Cardiac fibroblast (primary cell): ENCODE measurements at regions not wholly inside any gene's neighbourhood (a gene's known extent, or its start where the extent isn't known, plus 50 kb on each side); places are given as distances from the start of the nearest gene placed in this dataset.

Source experiments
- DNase-seq, 2 donors: peaks; one replicate each; pipeline versions ENCODE4 v3.0.0 to v3.0.0-alpha.2; 2010; ENCODE audit warnings: low read depth in 2 of 2
- H3K4me3 ChIP-seq, 2 donors: replicated peaks in 1 of 2; 1 replicate in 1 of 2; 2 replicates in 1 of 2; pipeline ENCODE4 v1.5.1; 2011; ENCODE audit warnings: low read depth in 2 of 2, low read length in 2 of 2, mild to moderate bottlenecking in 2 of 2, moderate library complexity in 1 of 2
- TF ChIP-seq, protein P1 (sequence below): IDR thresholded peaks from one replicate; pipeline ENCODE4 v1.5.1; 2011; ENCODE audit warnings: low read depth, mild to moderate bottlenecking, low read length, inconsistent platforms

DNA sequence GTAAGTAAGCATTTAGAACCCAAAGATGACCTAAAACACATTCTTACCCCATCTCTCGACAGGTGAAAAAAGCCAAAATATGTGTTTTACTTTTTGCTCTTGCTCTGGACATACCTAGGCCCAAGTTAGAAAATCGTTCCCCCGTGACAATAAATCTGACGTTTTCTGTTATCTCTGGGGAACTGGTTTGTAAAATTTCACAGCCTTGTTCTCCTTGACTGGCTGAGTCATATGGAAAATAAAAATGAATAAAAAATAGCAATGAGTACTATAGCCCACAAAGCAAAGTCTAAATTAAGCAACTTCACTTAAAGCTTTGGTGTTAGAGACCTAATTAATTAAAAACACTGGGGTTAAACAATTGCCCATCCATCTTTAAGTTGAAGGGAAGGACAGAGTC lies 286.9 kb upstream of the CLINT1 start:
- TF ChIP-seq, protein P1, sequence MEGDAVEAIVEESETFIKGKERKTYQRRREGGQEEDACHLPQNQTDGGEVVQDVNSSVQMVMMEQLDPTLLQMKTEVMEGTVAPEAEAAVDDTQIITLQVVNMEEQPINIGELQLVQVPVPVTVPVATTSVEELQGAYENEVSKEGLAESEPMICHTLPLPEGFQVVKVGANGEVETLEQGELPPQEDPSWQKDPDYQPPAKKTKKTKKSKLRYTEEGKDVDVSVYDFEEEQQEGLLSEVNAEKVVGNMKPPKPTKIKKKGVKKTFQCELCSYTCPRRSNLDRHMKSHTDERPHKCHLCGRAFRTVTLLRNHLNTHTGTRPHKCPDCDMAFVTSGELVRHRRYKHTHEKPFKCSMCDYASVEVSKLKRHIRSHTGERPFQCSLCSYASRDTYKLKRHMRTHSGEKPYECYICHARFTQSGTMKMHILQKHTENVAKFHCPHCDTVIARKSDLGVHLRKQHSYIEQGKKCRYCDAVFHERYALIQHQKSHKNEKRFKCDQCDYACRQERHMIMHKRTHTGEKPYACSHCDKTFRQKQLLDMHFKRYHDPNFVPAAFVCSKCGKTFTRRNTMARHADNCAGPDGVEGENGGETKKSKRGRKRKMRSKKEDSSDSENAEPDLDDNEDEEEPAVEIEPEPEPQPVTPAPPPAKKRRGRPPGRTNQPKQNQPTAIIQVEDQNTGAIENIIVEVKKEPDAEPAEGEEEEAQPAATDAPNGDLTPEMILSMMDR: no peak
- no peak overlapping the region for H3K4me3 ChIP-seq
- DNase-seq: no peak

DNA sequence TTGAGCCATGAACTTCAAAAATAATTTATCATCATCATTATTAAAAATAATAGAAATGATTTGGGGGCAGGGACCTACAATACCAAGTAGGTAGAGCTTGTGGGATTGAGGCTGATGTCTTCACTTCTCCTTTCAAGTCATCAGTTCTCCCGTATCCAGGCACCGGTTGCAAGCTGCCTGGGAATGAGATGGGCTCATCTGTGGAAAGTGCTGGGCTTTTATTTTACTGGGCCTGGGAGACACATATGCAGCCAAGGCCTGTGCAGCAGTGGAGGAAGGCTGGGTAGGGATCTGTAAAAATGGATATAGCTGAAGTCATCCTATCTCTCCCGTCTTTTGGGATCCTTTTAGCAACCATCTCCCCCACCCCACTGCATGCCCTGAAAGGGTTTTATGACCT lies 284.1 kb upstream of the CLINT1 start:
- no peak overlapping the region for H3K4me3 ChIP-seq
- DNase-seq: no peak
- TF ChIP-seq, protein P1: no peak

DNA sequence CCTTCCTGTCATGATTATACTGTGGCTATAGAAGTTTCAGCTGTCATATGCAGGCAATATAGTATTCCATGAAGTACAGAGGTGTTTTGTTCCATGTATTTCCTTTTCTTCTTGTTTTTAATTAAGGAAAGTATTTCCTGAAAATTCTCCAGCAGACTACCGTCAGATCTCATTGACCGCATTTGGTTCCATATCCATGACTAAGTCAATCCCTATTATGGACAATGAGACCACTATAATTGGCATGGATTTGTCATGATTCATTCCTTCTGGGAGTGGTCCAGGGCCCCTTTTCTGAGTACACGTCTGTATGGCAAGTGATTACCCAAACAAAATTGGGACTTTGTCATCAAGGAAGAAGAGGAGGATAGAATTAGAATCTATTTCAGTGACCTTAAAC lies 283.2 kb upstream of the CLINT1 start:
- no peak overlapping the region for H3K4me3 ChIP-seq
- DNase-seq: no peak
- TF ChIP-seq, protein P1: no peak

DNA sequence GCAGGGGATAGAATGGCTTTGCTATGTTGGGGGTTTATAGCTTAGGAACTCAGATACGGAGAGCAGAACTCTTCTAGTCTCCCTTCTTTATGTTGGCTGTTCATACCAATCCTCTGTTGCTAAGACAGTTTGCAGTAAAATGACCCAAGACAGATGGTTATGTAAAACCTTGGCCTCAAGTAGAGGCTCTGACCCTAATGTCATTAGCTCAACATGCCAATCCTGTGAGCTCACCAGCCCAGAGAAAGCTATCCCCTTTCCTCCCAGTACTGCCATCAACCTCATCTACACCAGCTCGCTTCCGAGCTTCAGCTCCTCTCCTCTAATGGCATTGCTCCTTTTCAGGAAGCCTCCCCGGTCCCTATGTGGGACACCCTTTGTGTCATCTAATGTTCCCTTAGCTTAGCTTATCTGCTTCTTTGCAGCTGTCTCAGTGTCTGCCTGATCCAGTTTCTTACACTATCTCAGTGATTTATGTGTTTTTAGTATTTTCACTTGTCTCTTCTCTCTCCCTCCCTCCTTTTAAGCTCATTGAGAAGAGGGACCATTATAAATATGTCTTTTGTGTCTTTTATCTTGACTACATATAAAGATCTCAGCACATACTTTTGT lies 281.3 kb upstream of the CLINT1 start:
- no peak overlapping the region for H3K4me3 ChIP-seq

DNA sequence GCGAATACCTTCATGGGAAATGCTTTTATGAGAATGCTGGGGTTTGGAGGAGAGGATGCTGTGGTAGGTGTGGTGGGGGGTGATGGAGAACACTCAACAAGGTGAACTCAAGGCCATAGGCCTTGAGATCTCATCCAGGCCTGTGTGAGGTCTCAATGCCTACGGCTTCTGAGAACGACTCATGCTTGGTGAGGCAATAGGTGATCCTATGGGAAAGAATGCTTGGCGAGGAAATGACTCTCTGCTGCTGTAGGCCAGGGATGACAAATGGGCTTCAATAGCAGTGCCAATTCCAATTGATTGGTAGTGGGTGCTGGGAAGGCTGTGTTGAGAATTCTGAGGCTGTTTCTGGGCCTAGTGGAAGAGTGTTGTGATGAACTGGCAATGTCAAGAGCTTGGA lies 280.2 kb upstream of the CLINT1 start:
- no peak overlapping the region for H3K4me3 ChIP-seq
- TF ChIP-seq, protein P1: no peak
- DNase-seq: peak in 1 of 2 donors; percentile 53

More for the DNA sequence above, 281.3 kb upstream of the CLINT1 start:
- peak; percentile 3 to 26 for DNase-seq
- TF ChIP-seq, protein P1: no peak

DNA sequence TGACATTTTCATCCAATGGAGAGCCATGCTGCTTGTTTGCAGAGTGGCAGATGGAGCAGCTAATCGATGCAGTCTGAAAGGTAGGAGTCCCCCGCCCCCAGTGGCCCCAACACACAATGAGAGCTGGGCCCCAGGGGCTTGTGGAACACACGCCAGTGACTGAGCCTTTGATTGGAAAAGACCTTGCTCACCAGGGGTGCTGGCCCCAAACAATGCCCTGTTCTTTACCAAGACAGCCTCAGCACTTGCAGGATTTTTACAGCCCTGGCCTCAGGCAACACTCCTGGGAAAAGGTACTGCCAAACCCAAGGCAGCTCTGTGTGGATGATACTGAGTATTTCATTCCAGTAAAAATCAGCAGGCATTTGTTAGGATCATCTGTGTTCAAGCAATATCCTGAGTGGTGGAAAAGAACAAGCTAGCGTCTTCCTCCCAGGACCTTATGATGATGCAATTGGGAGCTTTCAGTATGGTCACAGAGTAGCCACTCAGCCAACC lies 276.8 kb upstream of the CLINT1 start:
- TF ChIP-seq, protein P1: no peak
- no peak overlapping the region for H3K4me3 ChIP-seq
- DNase-seq: no peak

DNA sequence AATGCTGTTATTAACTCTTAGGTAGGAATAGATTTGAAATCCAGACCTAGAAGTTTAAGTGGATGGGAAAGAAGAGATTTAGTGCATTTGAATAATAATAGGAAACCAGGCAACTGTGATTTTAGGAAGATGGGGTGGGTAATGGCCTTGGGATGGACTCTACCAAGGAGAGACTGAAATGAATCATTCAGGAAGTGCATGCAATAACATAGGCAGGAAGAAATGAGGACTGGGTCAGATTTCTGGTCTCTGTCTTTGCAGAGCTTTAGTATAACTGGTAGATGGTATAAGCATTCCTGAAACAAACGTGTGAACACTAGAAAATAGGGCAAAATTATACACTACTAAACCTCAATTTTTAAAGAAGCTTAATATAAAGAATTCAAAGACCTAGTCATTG lies 274.4 kb upstream of the CLINT1 start:
- H3K4me3 ChIP-seq: no peak overlapping the region
- TF ChIP-seq, protein P1: no peak
- DNase-seq: no peak
